HG02981 (cell line): ENCODE measurements at regions not wholly inside any gene's neighbourhood (a gene's known extent, or its start where the extent isn't known, plus 50 kb on each side); places are given as distances from the start of the nearest gene placed in this dataset.
"Not testable (repeated sequence)": the region's sequence is repeated elsewhere in the genome, so short reads cannot be mapped to it uniquely, and the experiment has no call there.

Experiments
- ATAC-seq: cut with Tn5 transposase; IDR thresholded peaks from one replicate; pipeline ENCODE4 v1.9.1; 2021; ENCODE audit warnings: mild to moderate bottlenecking, moderate library complexity; ENCODE audit not compliant: unreplicated experiment

GRCh38 chr12:60231976-60232907 is 636.4 kb downstream of the SLC16A7 start:
- ATAC-seq: no peak

GRCh38 chr12:60234611-60235195 is 638.9 kb downstream of the SLC16A7 start:
- ATAC-seq: not testable (repeated sequence)

- ATAC-seq: no peak
Measured at GRCh38 chr12:60235261-60235660, 639.4 kb downstream of the SLC16A7 start.

- ATAC-seq: not testable (repeated sequence)
Measured at GRCh38 chr12:60236416-60236815, 640.6 kb downstream of the SLC16A7 start.

GRCh38 chr12:60240891-60241290 is 645.1 kb downstream of the SLC16A7 start:
- ATAC-seq: no peak

GRCh38 chr12:60251091-60251490 is 655.3 kb downstream of the SLC16A7 start:
- no peak for ATAC-seq

GRCh38 chr12:60252359-60253096 is 656.7 kb downstream of the SLC16A7 start:
- ATAC-seq: no peak

GRCh38 chr12:60255044-60255443 is 659.2 kb downstream of the SLC16A7 start:
- no peak for ATAC-seq

GRCh38 chr12:60257063-60257462 is 661.2 kb downstream of the SLC16A7 start:
- no peak for ATAC-seq

- ATAC-seq: no peak
Measured at GRCh38 chr12:60259225-60259624, 663.4 kb downstream of the SLC16A7 start.

- ATAC-seq: no peak
Measured at GRCh38 chr12:60262378-60262777, 666.5 kb downstream of the SLC16A7 start.

GRCh38 chr12:60263161-60263560 is 667.3 kb downstream of the SLC16A7 start:
- no peak for ATAC-seq

- ATAC-seq: no peak
Measured at GRCh38 chr12:60263836-60264493, 668.1 kb downstream of the SLC16A7 start.

- no peak for ATAC-seq
Measured at GRCh38 chr12:60265741-60266140, 669.9 kb downstream of the SLC16A7 start.

GRCh38 chr12:60266381-60266852 is 670.6 kb downstream of the SLC16A7 start:
- no peak for ATAC-seq

GRCh38 chr12:60269611-60270269 is 673.9 kb downstream of the SLC16A7 start:
- ATAC-seq: no peak

- no peak for ATAC-seq
Measured at GRCh38 chr12:60271816-60272215, 676.0 kb downstream of the SLC16A7 start.

- ATAC-seq: no peak
Measured at GRCh38 chr12:60278209-60278608, 682.4 kb downstream of the SLC16A7 start.

- ATAC-seq: no peak
Measured at GRCh38 chr12:60279221-60279620, 683.4 kb downstream of the SLC16A7 start.

- no peak for ATAC-seq
Measured at GRCh38 chr12:60281522-60281921, 685.7 kb downstream of the SLC16A7 start.
